ENCODE measurements at regions not wholly inside any gene's neighbourhood (a gene's known extent, or its start where the extent isn't known, plus 50 kb on each side); places are given as distances from the start of the nearest gene placed in this dataset.

- no peaks in the 10 kb centered on the region for H3K79me2 ChIP-seq (replicated peaks; ENCODE audit: insufficient read depth, low read length)
- H3K9me2 ChIP-seq (ENCODE audit: insufficient read depth, low read length) = no peaks in the 10 kb centered on the region
- H3K27ac ChIP-seq (ENCODE audit: low read length) = no peak overlapping the region
- H3K9me3 ChIP-seq (ENCODE audit: low read length) = no peaks in the 10 kb centered on the region
- H2AFZ ChIP-seq (ENCODE audit: low read depth, low read length) = no peak overlapping the region
- no peaks in the 10 kb centered on the region for H3K36me3 ChIP-seq (ENCODE audit: insufficient read depth, low read length)
- no peak overlapping the region for H3K9ac ChIP-seq (ENCODE audit: low read length)
- H4K20me1 ChIP-seq (ENCODE audit: insufficient read depth) = no peaks in the 10 kb centered on the region
- no peaks in the 10 kb centered on the region for H3K27me3 ChIP-seq (ENCODE audit: insufficient read depth, low read depth, low read length)
- H3K4me3 ChIP-seq (ENCODE audit: low read length) = no peak overlapping the region
- H3F3A ChIP-seq (ENCODE audit: insufficient read depth, low read length, poor library complexity, severe bottlenecking) = no peaks in the 10 kb centered on the region
- no peak overlapping the region for H3K4me2 ChIP-seq (ENCODE audit: low read length)
- TF ChIP-seq EP300 (conservative IDR thresholded peaks at IDR 0.05; ENCODE audit: poor library complexity, severe bottlenecking) (no peak), SMC3 (conservative IDR thresholded peaks at IDR 0.05; ENCODE audit: poor library complexity) (no peak), MXI1 (conservative IDR thresholded peaks at IDR 0.05; ENCODE audit: poor library complexity, severe bottlenecking) (no peak), TAF1 (IDR thresholded peaks at IDR 0.05; ENCODE audit: low read depth) (no peak), REST (IDR thresholded peaks at IDR 0.05; ENCODE audit: borderline replicate concordance) (no peak), CTCF (IDR thresholded peaks at IDR 0.05; ENCODE audit: poor library complexity, severe bottlenecking) (no peak), POLR2AphosphoS5 (IDR thresholded peaks at IDR 0.05) (no peak), EZH2 (IDR thresholded peaks at IDR 0.05; ENCODE audit: borderline replicate concordance, insufficient read depth, low read length, poor library complexity, severe bottlenecking) (no peak), RAD21 (conservative IDR thresholded peaks at IDR 0.05) (no peak)
Observed at GRCh38 chr12:24476310-24476709, 472.6 kb downstream of the BCAT1 start.

- H4K20me1 ChIP-seq (ENCODE audit: insufficient read depth) = no peaks in the 10 kb centered on the region
Observed at GRCh38 chr12:24475337-24475736, 473.6 kb downstream of the BCAT1 start.

More at GRCh38 chr12:24475337-24475736, 473.6 kb downstream of the BCAT1 start:
- H2AFZ ChIP-seq (ENCODE audit: low read depth, low read length) = no peak overlapping the region
- no peak overlapping the region for H3K4me2 ChIP-seq (ENCODE audit: low read length)
- no peak overlapping the region for H3K27ac ChIP-seq (ENCODE audit: low read length)
- no peaks in the 10 kb centered on the region for H3K9me3 ChIP-seq (ENCODE audit: low read length)
- H3K27me3 ChIP-seq (ENCODE audit: insufficient read depth, low read depth, low read length) = no peaks in the 10 kb centered on the region
- no peak overlapping the region for H3K4me3 ChIP-seq (ENCODE audit: low read length)
- no peaks in the 10 kb centered on the region for H3F3A ChIP-seq (ENCODE audit: insufficient read depth, low read length, poor library complexity, severe bottlenecking)
- no peak for TF ChIP-seq POLR2AphosphoS5 (IDR thresholded peaks at IDR 0.05)
- TF ChIP-seq MXI1 (conservative IDR thresholded peaks at IDR 0.05; ENCODE audit: poor library complexity, severe bottlenecking) = no peak
- no peak for TF ChIP-seq SMC3 (conservative IDR thresholded peaks at IDR 0.05; ENCODE audit: poor library complexity)
- TF ChIP-seq TAF1 (IDR thresholded peaks at IDR 0.05; ENCODE audit: low read depth) = no peak
- TF ChIP-seq EZH2 (IDR thresholded peaks at IDR 0.05; ENCODE audit: borderline replicate concordance, insufficient read depth, low read length, poor library complexity, severe bottlenecking) = no peak
- TF ChIP-seq EP300 (conservative IDR thresholded peaks at IDR 0.05; ENCODE audit: poor library complexity, severe bottlenecking) = no peak
- TF ChIP-seq CTCF (IDR thresholded peaks at IDR 0.05; ENCODE audit: poor library complexity, severe bottlenecking) = no peak
- no peak for TF ChIP-seq RAD21 (conservative IDR thresholded peaks at IDR 0.05)
- TF ChIP-seq REST (IDR thresholded peaks at IDR 0.05; ENCODE audit: borderline replicate concordance) = no peak
- H3K36me3 ChIP-seq (ENCODE audit: insufficient read depth, low read length) = no peaks in the 10 kb centered on the region
- H3K9me2 ChIP-seq (ENCODE audit: insufficient read depth, low read length) = no peaks in the 10 kb centered on the region
- H3K9ac ChIP-seq (ENCODE audit: low read length) = no peak overlapping the region
- no peaks in the 10 kb centered on the region for H3K79me2 ChIP-seq (replicated peaks; ENCODE audit: insufficient read depth, low read length)
